ENCODE measurements at regions not wholly inside any gene's neighbourhood (a gene's known extent, or its start where the extent isn't known, plus 50 kb on each side); places are given as distances from the start of the nearest gene placed in this dataset.

DNA sequence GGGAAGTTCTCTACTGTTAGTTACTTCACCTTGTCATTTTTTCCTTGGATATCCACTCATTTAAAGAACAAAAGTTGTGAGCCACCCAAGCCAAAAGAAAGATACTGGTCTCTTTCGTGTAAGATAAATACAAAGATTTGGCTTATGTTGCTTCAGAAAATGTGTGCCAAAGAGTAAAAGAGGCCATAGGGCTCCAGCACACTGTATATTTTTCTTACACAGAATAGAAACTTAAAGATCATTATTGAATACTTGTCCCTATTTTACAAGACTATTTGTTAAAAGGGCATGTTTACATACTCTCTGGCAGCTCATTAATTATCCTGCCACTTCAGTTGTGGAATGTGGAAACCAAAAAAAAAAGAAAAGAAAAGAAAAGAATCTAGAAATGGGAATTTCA is 284.2 kb upstream of the LRRC7 start:
- Mint-ChIP-seq H3K27me3 (no peaks in the 10 kb centered on the region), H3K4me3 (no peak overlapping the region), H3K27ac (no peak overlapping the region), H3K36me3 (ENCODE audit: low read depth) (no peaks in the 10 kb centered on the region), H3K9me3 (no peaks in the 10 kb centered on the region), H3K4me1 (ENCODE audit: low read depth) (no peaks in the 10 kb centered on the region)
- H3K9me3 ChIP-seq (ENCODE audit: control insufficient read depth in 1 of 2, insufficient read depth in 1 of 2, low read length in 2 of 2): no peaks in the 10 kb centered on the region
- H3K4me3 ChIP-seq (ENCODE audit: low read length): no peak overlapping the region
- ATAC-seq (ENCODE audit: poor library complexity) (no peak), DNase-seq (no peak)
- POLR2A ChIA-PET: no interaction called here
- intact Hi-C loops (cut with DNase I, micrococcal nuclease): no loop called here
- no peak for TF ChIP-seq CTCF (IDR thresholded peaks at IDR 0.05)
- H3K4me1 ChIP-seq (ENCODE audit: insufficient read depth, low read length): no peaks in the 10 kb centered on the region
- CTCF ChIA-PET: no interaction called here
- no peaks in the 10 kb centered on the region for H3K27me3 ChIP-seq (ENCODE audit: control insufficient read depth in 1 of 2, insufficient read depth in 2 of 2, low read length in 2 of 2)
- no peak overlapping the region for H3K27ac ChIP-seq (ENCODE audit: low read depth in 1 of 2, low read length in 2 of 2)
- H3K36me3 ChIP-seq (ENCODE audit: insufficient read depth, low read length): no peaks in the 10 kb centered on the region

DNA sequence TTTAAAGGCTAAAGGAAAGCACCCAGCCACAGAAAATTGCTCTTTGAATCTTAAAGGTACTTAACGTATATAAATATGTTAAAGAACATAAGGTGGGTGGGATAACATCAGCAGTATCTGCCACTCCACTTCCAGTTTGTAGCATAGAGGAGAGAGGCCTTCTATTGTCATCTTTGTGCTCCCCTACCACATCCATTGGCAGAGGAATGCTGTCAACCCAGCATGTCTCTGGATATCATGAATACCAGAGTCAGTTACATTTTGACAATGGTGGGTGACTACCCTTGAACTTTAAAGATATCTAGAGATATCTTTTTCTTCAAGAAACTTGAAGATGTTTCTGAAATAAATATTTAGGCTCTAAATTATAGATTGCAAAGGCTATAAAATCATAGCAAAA is 283.2 kb upstream of the LRRC7 start:
- Mint-ChIP-seq H3K4me3 (no peak overlapping the region), H3K9me3 (no peaks in the 10 kb centered on the region), H3K27me3 (no peaks in the 10 kb centered on the region), H3K27ac (no peak overlapping the region), H3K4me1 (ENCODE audit: low read depth) (no peaks in the 10 kb centered on the region), H3K36me3 (ENCODE audit: low read depth) (no peaks in the 10 kb centered on the region)
- DNase-seq: no peak
- Histone ChIP-seq H3K36me3 (ENCODE audit: insufficient read depth, low read length) (no peaks in the 10 kb centered on the region), H3K4me3 (ENCODE audit: low read length) (no peak overlapping the region), H3K9me3 (ENCODE audit: control insufficient read depth in 1 of 2, insufficient read depth in 1 of 2, low read length in 2 of 2) (no peaks in the 10 kb centered on the region), H3K4me1 (ENCODE audit: insufficient read depth, low read length) (no peaks in the 10 kb centered on the region), H3K27ac (ENCODE audit: low read depth in 1 of 2, low read length in 2 of 2) (no peak overlapping the region), H3K27me3 (ENCODE audit: control insufficient read depth in 1 of 2, insufficient read depth in 2 of 2, low read length in 2 of 2) (no peaks in the 10 kb centered on the region)
- CTCF ChIA-PET: no interaction called here
- TF ChIP-seq CTCF (IDR thresholded peaks at IDR 0.05): no peak
- POLR2A ChIA-PET: no interaction called here
- intact Hi-C loops (cut with DNase I, micrococcal nuclease): no loop called here
- no peak for ATAC-seq (ENCODE audit: poor library complexity)

- POLR2A ChIA-PET: no interaction called here
These were observed 279.3 kb upstream of the LRRC7 start for GRCh38 chr1:69288416-69288815.

More at GRCh38 chr1:69288416-69288815, 279.3 kb upstream of the LRRC7 start:
- no peak overlapping the region for H3K27ac ChIP-seq (ENCODE audit: low read depth in 1 of 2, low read length in 2 of 2)
- intact Hi-C loops (cut with DNase I, micrococcal nuclease): no loop called here
- ATAC-seq (ENCODE audit: poor library complexity) (no peak), DNase-seq (no peak)
- CTCF ChIA-PET: no interaction called here
- Mint-ChIP-seq H3K27me3 (no peaks in the 10 kb centered on the region), H3K4me1 (ENCODE audit: low read depth) (no peaks in the 10 kb centered on the region), H3K27ac (no peak overlapping the region), H3K9me3 (no peaks in the 10 kb centered on the region), H3K36me3 (ENCODE audit: low read depth) (no peaks in the 10 kb centered on the region), H3K4me3 (no peak overlapping the region)
- H3K27me3 ChIP-seq (ENCODE audit: control insufficient read depth in 1 of 2, insufficient read depth in 2 of 2, low read length in 2 of 2): no peaks in the 10 kb centered on the region
- H3K4me1 ChIP-seq (ENCODE audit: insufficient read depth, low read length): no peaks in the 10 kb centered on the region
- no peaks in the 10 kb centered on the region for H3K36me3 ChIP-seq (ENCODE audit: insufficient read depth, low read length)
- no peak for TF ChIP-seq CTCF (IDR thresholded peaks at IDR 0.05)
- no peaks in the 10 kb centered on the region for H3K9me3 ChIP-seq (ENCODE audit: control insufficient read depth in 1 of 2, insufficient read depth in 1 of 2, low read length in 2 of 2)
- H3K4me3 ChIP-seq (ENCODE audit: low read length): no peak overlapping the region
